Right lobe of liver (tissue), 4 donors: ENCODE measurements at regions not wholly inside any gene's neighbourhood (a gene's known extent, or its start where the extent isn't known, plus 50 kb on each side); places are given as distances from the start of the nearest gene placed in this dataset.

Experiments used
- CTCF ChIP-seq, 4 donors: fragments of 200-600 bp in 3 of 4; fragments of 450-650 bp in 1 of 4; IDR thresholded peaks; one replicate each; pipeline versions ENCODE4 v1.5.1 to v1.8.0; 2016 to 2022; ENCODE audit warnings: antibody characterized with exemption in 4 of 4, mild to moderate bottlenecking in 2 of 4
- POLR2A ChIP-seq: fragments of 450-650 bp; IDR thresholded peaks from one replicate; pipeline ENCODE4 v1.6.1; 2017; ENCODE audit warnings: antibody characterized with exemption, mild to moderate bottlenecking
- donor health status: DM: no; HTN: no; CAD: no.
- donor health status: DM: no; HTN: no; CAD: no.
- donor health status: DM: no; HTN: yes; CAD: no.

GRCh38 chr16:26791169-26791568 lies 275.6 kb upstream of the C16orf82 start:
- TF ChIP-seq CTCF (IDR thresholded peaks at IDR 0.05): no peak
- TF ChIP-seq POLR2A: no peak
